HG03108 (cell line): ENCODE measurements at regions not wholly inside any gene's neighbourhood (a gene's known extent, or its start where the extent isn't known, plus 50 kb on each side); places are given as distances from the start of the nearest gene placed in this dataset.
"Not testable (repeated sequence)": the region's sequence is repeated elsewhere in the genome, so short reads cannot be mapped to it uniquely, and the experiment has no call there.

Source experiments
- ATAC-seq: cut with Tn5 transposase; IDR thresholded peaks from one replicate; pipeline ENCODE4 v1.9.1; 2021; ENCODE audit warnings: moderate library complexity; ENCODE audit not compliant: unreplicated experiment

GRCh38 chr1:221549815-221550214, 192.1 kb downstream of the DUSP10 start:
- no peak for ATAC-seq

DNA sequence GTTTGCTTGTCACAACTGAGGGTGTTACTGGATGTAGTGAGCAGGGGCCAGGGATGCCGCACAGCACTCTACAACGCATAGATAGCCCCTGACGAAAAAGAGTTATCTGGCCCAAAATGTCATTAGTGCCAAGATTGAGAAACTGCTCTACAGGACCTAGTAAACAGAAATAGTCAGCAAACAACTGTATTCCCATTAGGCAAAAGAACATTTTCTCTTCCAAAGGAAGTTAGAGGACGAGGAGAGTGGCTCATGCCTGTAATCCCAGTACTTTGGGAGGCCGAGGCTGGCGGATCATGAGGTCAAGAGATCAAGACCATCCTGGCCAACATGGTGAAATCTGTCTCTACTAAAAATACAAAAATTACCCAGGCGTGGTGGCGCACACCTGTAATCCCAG, 189.1 kb downstream of the DUSP10 start:
- ATAC-seq, result not testable (repeated sequence)

DNA sequence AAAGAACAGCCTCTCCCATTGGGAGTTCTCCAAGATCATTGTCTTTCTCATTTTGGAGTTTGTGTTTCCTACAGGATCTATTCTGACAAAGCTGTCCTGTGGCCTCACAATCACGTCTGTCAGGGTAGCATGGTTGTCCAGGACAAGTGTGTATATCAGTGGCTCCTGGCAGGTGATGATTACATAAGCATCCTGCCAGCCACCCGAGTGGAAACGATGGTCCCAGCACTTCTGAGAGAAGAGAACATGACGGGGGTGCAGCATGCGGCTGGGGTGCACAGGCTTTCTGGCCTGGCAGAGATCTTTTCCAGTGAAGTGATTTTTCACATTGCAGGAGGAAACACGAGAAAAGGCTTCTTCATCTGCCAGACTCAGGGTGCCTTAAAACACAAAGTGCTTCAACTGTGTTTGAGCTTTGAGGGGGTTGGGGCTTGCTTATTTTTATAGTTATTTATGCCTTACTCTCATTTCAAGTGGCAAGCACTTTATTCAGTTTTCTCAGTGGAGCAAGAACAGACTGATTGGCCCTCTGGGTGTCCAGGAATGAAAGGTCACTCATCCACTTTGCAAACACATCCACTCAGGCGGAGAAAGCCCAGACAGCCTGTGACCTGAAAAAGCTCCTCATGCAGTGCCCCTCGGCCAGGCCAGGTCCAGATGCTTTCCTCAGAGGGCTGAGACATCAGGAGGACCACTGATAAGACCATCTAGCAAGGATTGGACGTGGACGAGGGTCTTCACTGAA, 186.0 kb downstream of the DUSP10 start:
- no peak for ATAC-seq

DNA sequence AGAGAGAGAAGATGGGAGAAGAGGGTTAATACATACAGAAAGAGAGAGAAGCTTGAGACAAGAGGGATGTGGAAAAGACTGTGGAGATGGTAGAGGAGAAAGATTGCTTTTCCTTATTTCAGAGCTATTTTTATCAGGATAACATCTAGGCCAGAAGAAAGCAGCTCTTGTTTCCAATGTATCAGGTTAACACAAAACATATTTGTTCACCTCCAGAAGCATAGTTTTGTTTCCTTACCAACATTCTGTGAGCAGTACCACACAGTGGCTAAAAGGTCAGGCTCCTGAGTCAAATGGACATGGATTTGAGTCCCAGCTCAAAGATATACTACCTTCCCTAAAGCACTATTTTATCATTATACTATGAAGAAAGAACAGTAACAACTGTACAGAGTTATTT, 185.5 kb downstream of the DUSP10 start:
- no peak for ATAC-seq

GRCh38 chr1:221557013-221557412, 184.9 kb downstream of the DUSP10 start:
- no peak for ATAC-seq

DNA sequence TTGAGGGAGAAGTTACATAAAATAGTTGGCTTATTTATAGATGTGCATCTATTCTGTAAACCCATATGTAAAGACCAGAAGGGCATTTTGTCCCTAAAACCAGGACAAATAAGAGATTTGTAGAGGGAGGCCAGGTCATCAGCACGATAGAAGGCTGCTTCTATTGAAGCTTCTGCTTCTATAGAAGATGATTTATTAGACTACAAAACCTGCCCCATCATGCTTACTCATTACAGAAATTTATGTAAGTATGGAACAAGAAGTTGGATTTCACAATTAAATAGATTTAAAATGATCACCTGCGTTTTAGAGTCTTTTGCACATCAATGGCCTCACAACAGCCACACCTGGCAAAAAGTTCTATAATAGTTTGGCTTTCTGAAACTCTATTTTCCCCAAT, 183.5 kb downstream of the DUSP10 start:
- ATAC-seq, result no peak

DNA sequence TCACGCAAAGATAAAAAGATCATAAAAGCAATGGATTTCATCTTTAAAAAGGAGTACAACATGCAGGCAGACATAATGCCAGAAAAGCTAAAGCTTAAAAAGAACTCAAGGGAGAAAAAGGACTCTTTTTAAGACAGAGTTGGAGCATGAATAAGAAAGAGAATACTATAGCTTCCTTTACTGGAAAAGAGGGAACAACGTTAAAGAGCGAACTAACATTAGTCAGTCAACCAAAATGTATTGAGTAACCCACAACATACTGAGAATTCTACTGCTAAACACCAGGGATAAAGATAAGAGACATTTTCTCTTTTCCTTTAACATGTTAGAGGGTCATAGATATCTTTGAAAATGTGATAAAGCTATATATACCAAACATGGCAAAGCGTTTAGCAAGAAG, 182.0 kb downstream of the DUSP10 start:
- no peak for ATAC-seq

DNA sequence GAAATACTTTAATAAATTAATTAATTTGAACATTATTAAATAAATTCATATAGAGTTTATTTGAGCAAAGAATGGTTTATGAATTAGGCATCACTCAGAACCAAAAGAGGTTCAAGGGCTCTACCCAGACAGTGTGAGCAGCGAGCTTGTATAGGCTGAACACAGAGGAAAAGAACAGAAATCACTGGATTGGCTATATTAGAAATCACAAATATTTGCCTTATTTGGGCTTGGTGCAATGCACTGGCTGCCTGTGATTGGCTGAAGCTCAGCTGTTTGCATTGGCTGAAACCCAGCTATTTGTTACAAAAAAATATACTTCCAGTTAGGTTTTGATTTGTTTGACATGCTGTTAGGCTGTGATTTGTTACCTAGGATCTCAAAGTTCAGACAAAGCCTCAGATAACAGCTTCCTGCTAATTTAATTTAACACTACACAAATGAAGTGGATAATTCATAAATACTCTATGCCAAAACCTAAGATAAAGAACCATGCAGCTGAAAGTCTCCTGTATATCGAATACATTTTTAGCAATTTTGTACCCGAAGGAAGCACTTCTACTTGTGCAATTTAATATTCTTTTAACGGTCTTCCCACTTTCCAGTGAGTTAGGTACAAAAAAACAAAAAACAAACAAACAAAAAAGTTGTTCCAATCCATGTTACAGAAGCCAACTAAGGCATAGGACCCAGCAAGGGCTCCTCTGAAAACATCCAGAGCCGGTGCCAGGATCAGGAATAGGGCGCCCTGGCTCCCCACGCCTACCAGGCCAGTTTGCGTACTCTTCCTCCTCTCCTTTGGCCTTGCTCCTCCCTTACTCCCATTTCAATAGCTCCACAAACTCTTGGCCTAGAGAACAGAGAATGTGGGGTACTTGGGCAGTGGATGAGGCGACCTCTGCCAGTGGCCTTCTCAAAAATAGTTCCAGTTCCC, 179.1 kb downstream of the DUSP10 start:
- no peak for ATAC-seq

- no peak for ATAC-seq
Measured at GRCh38 chr1:221563476-221563921, 178.4 kb downstream of the DUSP10 start.

DNA sequence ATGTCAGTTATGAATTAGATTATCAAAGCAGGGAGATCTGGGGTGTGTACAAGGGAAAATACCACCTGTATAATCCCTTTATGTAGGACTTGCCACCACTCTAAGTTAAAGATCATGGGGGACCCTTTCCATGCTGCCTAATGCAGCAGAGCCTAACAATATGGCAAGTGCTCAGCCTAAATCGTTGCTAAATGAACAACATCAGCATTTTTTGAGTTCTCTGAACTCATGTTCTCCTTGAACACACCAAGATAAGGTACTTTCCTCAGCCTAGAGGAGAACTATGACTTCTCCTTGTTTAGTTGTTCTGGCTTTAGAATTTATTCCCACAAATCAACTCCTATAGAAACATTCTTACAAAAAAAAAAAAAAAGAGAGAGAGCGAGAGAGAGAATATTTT, 177.0 kb downstream of the DUSP10 start:
- ATAC-seq, result no peak

DNA sequence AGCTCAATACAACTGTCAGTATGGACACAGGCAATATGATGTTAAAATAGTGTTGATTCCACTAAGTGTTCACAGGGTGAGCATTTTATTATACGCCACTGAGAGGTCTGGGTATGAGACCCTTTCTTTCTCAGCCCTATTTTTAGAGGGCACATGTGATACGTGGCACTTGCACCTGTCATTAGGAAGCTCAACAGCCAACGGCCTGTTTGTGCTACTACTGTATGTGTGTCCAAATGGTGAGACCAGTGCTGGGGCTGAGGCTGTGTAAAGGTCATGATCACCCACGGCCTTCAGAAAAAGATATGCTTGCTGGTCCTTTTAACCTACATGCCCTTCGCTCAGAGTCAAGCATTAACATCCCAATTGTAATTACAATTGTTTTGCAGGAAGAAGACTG, 176.2 kb downstream of the DUSP10 start:
- no peak for ATAC-seq

DNA sequence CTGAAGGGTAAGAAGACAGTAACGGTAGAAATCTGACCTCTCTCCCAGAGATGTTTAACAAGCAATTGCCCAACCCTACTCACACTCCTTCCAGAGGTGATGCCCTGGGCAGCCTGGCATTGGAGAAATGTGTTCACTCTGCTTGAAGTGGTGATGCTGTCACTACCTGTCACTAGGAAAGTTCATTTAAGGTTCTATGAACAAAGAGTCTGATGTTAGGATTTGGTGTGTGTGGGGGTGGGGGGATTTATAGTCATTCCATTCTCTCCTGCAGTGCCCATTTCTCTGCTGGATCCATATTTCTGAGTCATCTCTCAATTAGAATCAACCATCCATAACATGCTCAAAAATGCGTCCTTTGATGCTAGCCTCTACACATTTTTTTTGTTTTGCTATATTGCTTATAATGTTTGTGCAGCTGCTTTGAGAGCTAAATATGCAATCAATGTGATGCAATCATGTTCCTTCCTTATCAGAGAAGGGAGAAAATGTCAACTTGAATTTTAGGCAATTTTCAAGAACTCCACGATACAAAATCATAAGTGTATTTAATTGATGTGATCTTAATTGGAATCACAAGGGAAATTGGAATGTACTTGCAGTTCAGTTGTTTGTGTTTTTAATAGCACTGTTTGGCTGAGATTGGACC, 173.9 kb downstream of the DUSP10 start:
- ATAC-seq, result no peak

DNA sequence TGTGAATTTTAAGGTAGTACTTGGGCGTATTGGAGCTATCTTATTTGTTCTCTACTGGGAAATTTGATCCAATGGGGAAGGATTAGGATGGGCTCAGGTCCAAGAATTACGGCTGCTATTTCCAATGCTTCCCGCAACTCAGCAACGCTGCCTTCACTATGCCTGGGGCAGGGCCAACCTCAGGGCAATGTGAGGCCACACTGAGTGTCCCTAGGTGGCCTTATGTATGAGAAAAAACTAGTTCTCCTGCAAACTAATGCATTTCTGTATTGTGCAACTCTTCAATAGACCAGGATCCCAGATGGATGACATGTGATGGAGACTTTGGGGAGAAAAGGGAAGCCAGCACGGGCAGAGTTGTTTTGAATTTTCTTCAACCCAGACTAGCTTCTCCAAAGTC, 168.1 kb downstream of the DUSP10 start:
- ATAC-seq, result no peak

DNA sequence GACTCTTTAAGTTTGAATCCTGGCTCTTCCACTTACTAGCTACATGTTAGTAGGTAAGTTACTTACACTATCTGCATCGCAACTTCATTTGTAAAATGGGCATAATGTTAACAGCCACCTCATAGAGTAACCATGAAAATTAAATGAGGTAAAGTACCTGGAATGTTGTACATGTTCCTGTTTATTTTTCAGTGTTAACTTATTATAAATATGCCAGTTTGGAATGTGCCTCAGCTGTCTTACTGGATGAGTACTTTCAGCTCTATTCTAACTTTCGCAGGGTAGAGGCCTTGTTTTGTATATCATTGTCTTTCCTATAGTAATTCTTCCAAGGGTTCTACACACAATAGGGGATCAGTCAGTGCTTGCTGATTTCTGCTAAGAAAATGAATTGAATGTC, 167.4 kb downstream of the DUSP10 start:
- no peak for ATAC-seq

- no peak for ATAC-seq
Measured at GRCh38 chr1:221575605-221576004, 166.3 kb downstream of the DUSP10 start.

DNA sequence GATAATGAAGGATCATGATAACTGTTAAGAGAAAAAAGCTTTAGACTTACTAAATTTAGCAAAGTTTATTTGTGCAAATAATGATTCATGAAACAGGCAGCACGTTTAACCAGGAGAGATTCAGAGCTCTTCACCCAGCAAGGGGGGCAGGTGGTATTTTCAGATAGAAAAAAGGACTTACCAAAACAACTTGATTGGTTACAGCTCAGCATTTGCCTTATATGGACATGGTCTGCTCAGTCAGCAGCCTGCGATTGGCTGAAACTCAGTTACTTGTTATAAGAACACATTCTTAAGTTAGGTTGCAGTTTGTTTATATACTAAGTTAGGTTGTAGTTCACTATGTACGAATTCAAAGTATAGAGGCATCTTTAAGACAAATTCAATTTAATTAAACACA, 165.6 kb downstream of the DUSP10 start:
- ATAC-seq, result no peak

GRCh38 chr1:221583465-221583864, 158.4 kb downstream of the DUSP10 start:
- ATAC-seq, result no peak

GRCh38 chr1:221587013-221587412, 154.9 kb downstream of the DUSP10 start:
- ATAC-seq, result not testable (repeated sequence)

DNA sequence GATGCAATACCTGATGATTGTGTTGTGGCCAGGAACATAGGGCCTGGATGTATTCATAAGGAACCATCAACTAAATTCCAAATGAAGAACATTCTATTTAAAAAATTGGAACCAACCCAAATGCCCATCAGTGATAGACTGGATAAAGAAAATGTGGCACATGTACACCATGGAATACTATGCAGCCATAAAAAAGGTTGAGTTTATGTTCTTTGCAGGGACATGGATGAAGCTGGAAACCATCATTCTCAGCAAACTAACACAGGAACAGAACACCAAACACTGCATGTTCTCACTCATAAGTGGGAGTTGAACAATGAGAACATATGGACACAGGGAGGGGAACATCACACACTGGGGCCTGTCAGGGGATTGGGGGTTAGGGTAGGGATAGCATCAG, 150.6 kb downstream of the DUSP10 start:
- not testable (repeated sequence) for ATAC-seq

DNA sequence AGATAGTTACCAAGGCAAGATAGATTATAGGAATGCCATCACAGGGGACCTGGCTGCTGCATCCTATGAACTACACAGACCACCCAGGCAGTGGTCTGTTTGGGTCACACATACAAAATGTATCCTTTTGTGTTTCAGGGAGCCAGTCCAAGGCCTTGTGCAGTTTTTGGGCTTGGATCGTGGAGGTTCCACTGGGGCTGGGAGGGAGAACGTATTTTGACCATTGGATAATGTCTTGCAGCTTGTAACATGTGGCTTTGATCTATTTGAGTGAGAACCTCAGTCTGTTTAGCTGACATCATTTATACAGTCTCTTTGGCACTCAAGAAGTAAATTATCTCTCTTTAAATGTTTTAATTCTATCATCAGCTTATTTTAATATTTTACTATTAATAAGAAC, 147.3 kb downstream of the DUSP10 start:
- ATAC-seq, result no peak

DNA sequence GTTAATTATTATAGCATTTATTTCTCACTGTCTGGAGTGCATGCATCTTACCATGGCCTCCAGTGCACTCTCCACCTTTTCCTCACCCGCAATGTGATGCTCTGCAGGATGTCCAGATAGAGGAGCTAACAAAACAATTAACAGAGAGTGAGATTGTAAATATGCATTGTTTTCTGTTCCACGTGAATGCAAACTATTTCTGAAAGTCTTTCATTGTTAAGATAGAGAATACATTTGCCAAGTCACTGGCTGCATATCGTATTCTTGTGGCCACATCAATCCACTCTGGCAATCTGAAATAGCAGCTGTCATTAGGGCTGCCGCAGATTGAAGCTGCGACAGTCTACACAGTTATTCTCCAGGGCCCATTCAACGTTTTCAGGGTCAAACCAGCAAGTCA, 143.8 kb downstream of the DUSP10 start:
- ATAC-seq, result no peak

DNA sequence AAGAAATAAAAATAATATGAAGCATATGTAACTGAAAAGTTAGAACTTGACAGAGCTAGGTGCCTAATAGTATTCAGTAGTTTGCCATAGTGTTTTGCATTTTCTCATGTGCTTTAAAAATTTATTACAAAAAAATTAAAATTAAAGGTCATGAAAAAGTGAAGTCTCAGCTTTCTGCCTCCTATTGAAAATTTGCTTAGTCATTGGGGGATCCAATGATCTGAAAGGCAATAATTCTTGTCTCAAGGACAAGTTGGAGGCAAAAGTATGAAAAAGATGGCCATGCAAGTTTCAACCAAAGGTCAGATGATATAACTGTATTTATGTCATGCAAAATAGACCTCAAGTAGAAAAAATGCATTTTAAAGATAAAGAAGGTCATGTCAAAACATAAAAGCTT, 140.7 kb downstream of the DUSP10 start:
- no peak for ATAC-seq
